Colonic mucosa (tissue), 4 donors: ENCODE measurements at regions not wholly inside any gene's neighbourhood (a gene's known extent, or its start where the extent isn't known, plus 50 kb on each side); places are given as distances from the start of the nearest gene placed in this dataset.

Experiments
- DNase-seq: peaks from one replicate; pipeline ENCODE4 v3.0.0-alpha.2; 2020
- H3K27ac ChIP-seq: fragments of 200-600 bp; one replicate; pipeline ENCODE4 v1.8.0; 2021
- H3K27me3 ChIP-seq: fragments of 200-600 bp; one replicate; pipeline ENCODE4 v1.8.0; 2021
- H3K36me3 ChIP-seq: fragments of 200-600 bp; one replicate; pipeline ENCODE4 v1.8.0; 2021
- H3K4me1 ChIP-seq: fragments of 200-600 bp; one replicate; pipeline ENCODE4 v1.8.0; 2021; ENCODE audit warnings: mild to moderate bottlenecking
- H3K4me3 ChIP-seq: fragments of 200-600 bp; one replicate; pipeline ENCODE4 v1.8.0; 2021
- H3K9ac ChIP-seq, 2 donors: one replicate each; pipeline ENCODE4 v1.7.0; 2013; ENCODE audit warnings: control low read depth in 2 of 2, low read depth in 2 of 2, low read length in 2 of 2
- H3K9me3 ChIP-seq: fragments of 200-600 bp; one replicate; pipeline ENCODE4 v1.8.0; 2021
- CTCF ChIP-seq: fragments of 200-600 bp; IDR thresholded peaks from one replicate; pipeline ENCODE4 v1.8.0; 2022; ENCODE audit warnings: antibody characterized with exemption, mild to moderate bottlenecking
- intact Hi-C: fragments of 100-400 bp; cut with DNase I; formaldehyde crosslinking; loops from one replicate; pipeline ENCODE4 v1.14.1; 2022
- donor health status: healthy.
- donor health status: DM: no; HTN: no; CAD: no.
- donor health status: DM: no; HTN: no; CAD: no.

GRCh38 chr22:23410411-23410810 lies 169.7 kb downstream of the IGLL1 start:
- H3K27me3 ChIP-seq, result no peaks in the 10 kb centered on the region
- no peak for TF ChIP-seq CTCF
- H3K27ac ChIP-seq, result no peak overlapping the region
- H3K4me1 ChIP-seq, result no peaks in the 10 kb centered on the region
- H3K4me3 ChIP-seq, result no peak overlapping the region
- no peak overlapping the region for H3K9ac ChIP-seq
- H3K36me3 ChIP-seq, result no peaks in the 10 kb centered on the region
- intact Hi-C loops, result no loop called here
- DNase-seq, result no peak
- H3K9me3 ChIP-seq, result no peaks in the 10 kb centered on the region

- Histone ChIP-seq H3K36me3 (no peaks in the 10 kb centered on the region), H3K9me3 (no peaks in the 10 kb centered on the region), H3K27ac (no peak overlapping the region), H3K27me3 (no peaks in the 10 kb centered on the region), H3K9ac (no peak overlapping the region), H3K4me3 (no peak overlapping the region), H3K4me1 (no peaks in the 10 kb centered on the region)
- TF ChIP-seq CTCF, result no peak
- intact Hi-C loops, result no loop called here
- no peak for DNase-seq
These were observed 170.1 kb downstream of the IGLL1 start for GRCh38 chr22:23409976-23410375.

GRCh38 chr22:23408321-23408720 lies 171.8 kb downstream of the IGLL1 start:
- intact Hi-C loops, result no loop called here
- no peaks in the 10 kb centered on the region for H3K27me3 ChIP-seq
- no peak for DNase-seq
- no peak for TF ChIP-seq CTCF
- no peaks in the 10 kb centered on the region for H3K9me3 ChIP-seq
- no peak overlapping the region for H3K27ac ChIP-seq
- no peaks in the 10 kb centered on the region for H3K4me1 ChIP-seq
- no peak overlapping the region for H3K4me3 ChIP-seq
- no peak overlapping the region for H3K9ac ChIP-seq
- H3K36me3 ChIP-seq, result no peaks in the 10 kb centered on the region

GRCh38 chr22:23405366-23405851 lies 174.7 kb downstream of the IGLL1 start:
- DNase-seq, result no peak
- Histone ChIP-seq H3K27me3 (no peaks in the 10 kb centered on the region), H3K9ac (no peak overlapping the region), H3K27ac (no peak overlapping the region), H3K9me3 (no peaks in the 10 kb centered on the region), H3K36me3 (no peaks in the 10 kb centered on the region), H3K4me1 (no peaks in the 10 kb centered on the region), H3K4me3 (no peak overlapping the region)
- intact Hi-C loops, result no loop called here
- no peak for TF ChIP-seq CTCF

GRCh38 chr22:23404689-23405365 lies 175.3 kb downstream of the IGLL1 start:
- intact Hi-C loops, result loop anchor here (5.0 kb wide), 1 partner anchor 132 kb away; no protein-coding TSS in a partner anchor
- H3K27ac ChIP-seq, result no peak overlapping the region
- no peak for TF ChIP-seq CTCF
- no peaks in the 10 kb centered on the region for H3K36me3 ChIP-seq
- no peak overlapping the region for H3K9ac ChIP-seq
- DNase-seq, result no peak
- no peaks in the 10 kb centered on the region for H3K27me3 ChIP-seq
- no peaks in the 10 kb centered on the region for H3K4me1 ChIP-seq
- no peak overlapping the region for H3K4me3 ChIP-seq
- no peaks in the 10 kb centered on the region for H3K9me3 ChIP-seq
